GM12891 (cell line): ENCODE measurements at regions not wholly inside any gene's neighbourhood (a gene's known extent, or its start where the extent isn't known, plus 50 kb on each side); places are given as distances from the start of the nearest gene placed in this dataset.
A peak's percentile ranks its signal among the peaks of the same experiment; 100 is the strongest.

Experiments used
- DNase-seq: peaks from one replicate; pipeline ENCODE4 v3.0.0; 2011; ENCODE audit warnings: low spot score; ENCODE audit not compliant: insufficient read length
- FAIRE-seq: peaks from 2 replicates; lab custom pipeline; 2011; peaks lifted over from hg19 to GRCh38; lab: Jason Lieb, UNC
- PAX5 ChIP-seq: IDR thresholded peaks from 2 replicates; pipeline ENCODE4 v1.6.1; 2011; ENCODE audit warnings: low read length, moderate library complexity, mild to moderate bottlenecking; ENCODE audit not compliant: insufficient read depth, severe bottlenecking
- POLR2A ChIP-seq: IDR thresholded peaks from 2 replicates; pipeline ENCODE4 v1.6.1; 2011; ENCODE audit warnings: low read depth, low read length, control low read depth
- POLR2AphosphoS5 ChIP-seq: IDR thresholded peaks from 2 replicates; pipeline ENCODE4 v1.6.1; 2011; ENCODE audit warnings: low read depth, low read length, control low read depth
- POU2F2 ChIP-seq: IDR thresholded peaks from 2 replicates; pipeline ENCODE4 v1.6.1; 2011; ENCODE audit warnings: low read depth, mild to moderate bottlenecking, control low read depth, low read length, moderate library complexity
- SPI1 ChIP-seq: IDR thresholded peaks from 2 replicates; pipeline ENCODE4 v1.6.1; 2011; ENCODE audit warnings: low read depth, low read length, control low read depth
- TAF1 ChIP-seq: IDR thresholded peaks from 2 replicates; pipeline ENCODE4 v1.6.1; 2011; ENCODE audit warnings: low read depth, low read length, control low read depth

- no peak for DNase-seq
- no peak for TF ChIP-seq POLR2A
- no peak for TF ChIP-seq TAF1
- no peak for TF ChIP-seq SPI1
- no peak for TF ChIP-seq PAX5
- no peak for FAIRE-seq
Measured at GRCh38 chr16:16850274-16850673, 471.3 kb downstream of the NPIPA7 start.

- TF ChIP-seq TAF1 (no peak), POLR2A (no peak), SPI1 (no peak), PAX5 (no peak), POLR2AphosphoS5 (no peak), POU2F2 (no peak)
- no peak for FAIRE-seq
- DNase-seq: no peak
Measured at GRCh38 chr16:16857012-16857411, 478.1 kb downstream of the NPIPA7 start.

GRCh38 chr16:16857603-16858283 is 478.8 kb downstream of the NPIPA7 start:
- no peak for DNase-seq
- TF ChIP-seq POLR2A: no peak
- TF ChIP-seq POU2F2: no peak
- no peak for TF ChIP-seq POLR2AphosphoS5
- TF ChIP-seq TAF1: no peak
- no peak for TF ChIP-seq SPI1
- no peak for TF ChIP-seq PAX5
- FAIRE-seq: no peak

- FAIRE-seq (peak; percentile 40), DNase-seq (peak; percentile 40)
- TF ChIP-seq PAX5: no peak
- no peak for TF ChIP-seq POLR2A
- TF ChIP-seq SPI1: no peak
- TF ChIP-seq POU2F2: no peak
- TF ChIP-seq POLR2AphosphoS5: no peak
- no peak for TF ChIP-seq TAF1
Measured at GRCh38 chr16:16861546-16861945, 482.6 kb downstream of the NPIPA7 start.

- DNase-seq: no peak
- no peak for FAIRE-seq
- TF ChIP-seq PAX5 (no peak), POLR2AphosphoS5 (no peak), POU2F2 (no peak), POLR2A (no peak), TAF1 (no peak), SPI1 (no peak)
Measured at GRCh38 chr16:16863672-16864071, 484.7 kb downstream of the NPIPA7 start.

- TF ChIP-seq POLR2A (no peak), TAF1 (no peak), POU2F2 (no peak), SPI1 (no peak), PAX5 (no peak), POLR2AphosphoS5 (no peak)
- no peak for FAIRE-seq
- DNase-seq: no peak
Measured at GRCh38 chr16:16864536-16864935, 485.6 kb downstream of the NPIPA7 start.

GRCh38 chr16:16865374-16865773 is 486.4 kb downstream of the NPIPA7 start:
- FAIRE-seq: no peak
- TF ChIP-seq SPI1 (no peak), POLR2AphosphoS5 (no peak), POLR2A (no peak)
- no peak for DNase-seq

- no peak for TF ChIP-seq PAX5
- TF ChIP-seq TAF1: no peak
- TF ChIP-seq POU2F2: no peak
- TF ChIP-seq SPI1: no peak
- TF ChIP-seq POLR2AphosphoS5: no peak
- TF ChIP-seq POLR2A: no peak
- DNase-seq: no peak
- no peak for FAIRE-seq
Measured at GRCh38 chr16:16867973-16868372, 489.0 kb downstream of the NPIPA7 start.

- FAIRE-seq: no peak
- TF ChIP-seq POU2F2 (no peak), SPI1 (no peak), POLR2A (no peak), POLR2AphosphoS5 (no peak), TAF1 (no peak)
- no peak for DNase-seq
Measured at GRCh38 chr16:16868727-16869126, 489.8 kb downstream of the NPIPA7 start.

GRCh38 chr16:16869746-16870145 is 490.8 kb downstream of the NPIPA7 start:
- TF ChIP-seq POU2F2: no peak
- no peak for TF ChIP-seq POLR2AphosphoS5
- no peak for TF ChIP-seq POLR2A
- TF ChIP-seq SPI1: no peak
- no peak for TF ChIP-seq PAX5
- no peak for TF ChIP-seq TAF1
- no peak for DNase-seq
- FAIRE-seq: no peak

- DNase-seq: no peak
- TF ChIP-seq POLR2AphosphoS5: no peak
- TF ChIP-seq POU2F2: no peak
- TF ChIP-seq POLR2A: no peak
- TF ChIP-seq SPI1: no peak
- TF ChIP-seq PAX5: no peak
- no peak for FAIRE-seq
Measured at GRCh38 chr16:16871196-16871595, 492.3 kb downstream of the NPIPA7 start.
